GM12878 (cell line): ENCODE measurements at regions not wholly inside any gene's neighbourhood (a gene's known extent, or its start where the extent isn't known, plus 50 kb on each side); places are given as distances from the start of the nearest gene placed in this dataset.

Source experiments
- ATAC-seq: fragments of 200-7000 bp; cut with Tn5 transposase; 3 replicates; pipeline ENCODE4 v1.9.1; 2020; ENCODE audit warnings: mild to moderate bottlenecking, moderate library complexity
- BruUV-seq: library from RNA; stranded (reverse); fragments of 400-500 nt; replicated peaks from 2 replicates; lab custom pipeline; 2021; lab: Mats Ljungman, UMichigan
- CTCF ChIA-PET: fragments of 300-600 bp; sonication (Branson Sonifier 250); formaldehyde crosslinking; extraction: SDS; loops from one replicate; lab custom pipeline; 2021; ENCODE audit warnings: inconsistent platforms; lab: Yijun Ruan, JAX
- POLR2A ChIA-PET: fragments of 350-600 bp; formaldehyde crosslinking; extraction: SDS; loops from one replicate; lab custom pipeline; 2021; ENCODE audit warnings: inconsistent platforms; lab: Charles Lee
- RAD21 ChIA-PET: fragments of 300-600 bp; sonication (Branson Sonifier 250); formaldehyde crosslinking; loops from one replicate; lab custom pipeline; 2023; ENCODE audit warnings: antibody characterized with exemption; ENCODE audit not compliant: unreplicated experiment; lab: Charles Lee
- SMC1A ChIA-PET: fragments of 300-600 bp; sonication (Branson Sonifier 250); formaldehyde crosslinking; loops from one replicate; lab custom pipeline; 2023; ENCODE audit not compliant: unreplicated experiment, uncharacterized antibody; lab: Charles Lee
- DNase-seq: peaks from one replicate; pipeline ENCODE4 v3.0.0-alpha.2; 2011; ENCODE audit warnings: low read depth, low spot score
- FAIRE-seq: peaks from 3 replicates; lab custom pipeline; 2011; peaks lifted over from hg19 to GRCh38; lab: Jason Lieb, UNC
- H2AFZ ChIP-seq: 2 replicates; pipeline ENCODE4 v1.6.0; 2011; ENCODE audit warnings: low read depth, low read length, control low read depth; ENCODE audit not compliant: control insufficient read depth
- H3K27ac ChIP-seq: 2 replicates; pipeline ENCODE4 v1.5.1; 2011; ENCODE audit warnings: control low read depth; ENCODE audit not compliant: control insufficient read depth, insufficient read depth
- H3K27me3 ChIP-seq, 2 experiments: replicated peaks in 1 of 2; 2 replicates each; pipeline versions ENCODE4 v1.6.0 to v1.6.1; 2011; ENCODE audit warnings: low read length in 1 of 2; ENCODE audit not compliant: control insufficient read depth in 2 of 2, insufficient read depth in 2 of 2
- H3K36me3 ChIP-seq, 2 experiments: 2 replicates each; pipeline ENCODE4 v1.5.1; 2011; ENCODE audit warnings: low read length in 1 of 2; ENCODE audit not compliant: control insufficient read depth in 2 of 2, insufficient read depth in 2 of 2
- H3K4me1 ChIP-seq: 2 replicates; pipeline ENCODE4 v1.6.1; 2011; ENCODE audit warnings: mild to moderate bottlenecking, low read length, moderate library complexity, mixed read lengths; ENCODE audit not compliant: control insufficient read depth, insufficient read depth
- H3K4me2 ChIP-seq: 2 replicates; pipeline ENCODE4 v1.6.0; 2011; ENCODE audit warnings: control low read depth; ENCODE audit not compliant: control insufficient read depth, insufficient read depth
- H3K4me3 ChIP-seq: fragments of 200-600 bp; sonication (generic); 2 replicates; pipeline ENCODE4 v1.5.1; 2016
- H3K79me2 ChIP-seq: 2 replicates; pipeline ENCODE4 v1.6.0; 2011; ENCODE audit warnings: low read length; ENCODE audit not compliant: control insufficient read depth, insufficient read depth
- H3K9ac ChIP-seq: 2 replicates; pipeline ENCODE4 v1.8.0; 2011; ENCODE audit warnings: low read length, control low read depth, mixed read lengths; ENCODE audit not compliant: control insufficient read depth, insufficient read depth
- H3K9me3 ChIP-seq: replicated peaks from 3 replicates; pipeline ENCODE4 v1.5.1; 2011; ENCODE audit warnings: mild to moderate bottlenecking, low read length; ENCODE audit not compliant: control insufficient read depth, insufficient read depth
- H4K20me1 ChIP-seq: 2 replicates; pipeline ENCODE4 v1.6.0; 2011; ENCODE audit not compliant: control insufficient read depth, insufficient read depth
- CTCF ChIP-seq, 3 experiments: IDR thresholded peaks in 2 of 3; conservative IDR thresholded peaks in 1 of 3; 2 replicates each; pipeline ENCODE4 v1.5.1; 2011; ENCODE audit warnings: low read depth in 3 of 3, low read length in 3 of 3, mild to moderate bottlenecking in 3 of 3, control low read depth in 2 of 3, moderate library complexity in 2 of 3, inconsistent platforms in 1 of 3, mixed read lengths in 1 of 3; ENCODE audit not compliant: control insufficient read depth in 2 of 3, insufficient read depth in 1 of 3; ENCODE audit errors: extremely low read depth in 1 of 3
- EED ChIP-seq: sonication (generic); IDR thresholded peaks from 2 replicates; pipeline ENCODE4 v1.6.1; 2016; ENCODE audit warnings: antibody characterized with exemption, low read depth
- IRF4 ChIP-seq: IDR thresholded peaks from 2 replicates; pipeline ENCODE4 v1.6.1; 2011; ENCODE audit warnings: low read depth, low read length
- NBN ChIP-seq: fragments of 450-650 bp; IDR thresholded peaks from 2 replicates; pipeline ENCODE4 v1.6.1; 2016
- PKNOX1 ChIP-seq: fragments of 450-650 bp; IDR thresholded peaks from 2 replicates; pipeline ENCODE4 v1.6.1; 2016; ENCODE audit warnings: mild to moderate bottlenecking
- SMARCA5 ChIP-seq: fragments of 450-650 bp; IDR thresholded peaks from 2 replicates; pipeline ENCODE4 v1.6.1; 2017; ENCODE audit warnings: mild to moderate bottlenecking
- WGBS: methylation state at CpG from one replicate; pipeline ENCODE4 v1.1.6; 2016; ENCODE audit warnings: low lambda C conversion rate; ENCODE audit not compliant: insufficient replicate concordance, insufficient coverage; ENCODE audit errors: missing lambda C conversion rate; 5-methylcytosine and 5-hydroxymethylcytosine counted together
- in situ Hi-C: fragments of 300-500 bp; cut with MboI; formaldehyde crosslinking; loops from 9 replicates; pipeline ENCODE4 v1.14.3; 2018; ENCODE audit warnings: mixed read lengths
- intact Hi-C: fragments of 100-400 bp; cut with micrococcal nuclease; formaldehyde crosslinking; loops from one replicate; pipeline ENCODE4 v1.14.2; 2022; ENCODE audit not compliant: unreplicated experiment
- TF ChIP-seq, protein P1 (sequence below): fragments of 450-650 bp; IDR thresholded peaks from 2 replicates; pipeline ENCODE4 v1.6.1; 2018; ENCODE audit warnings: borderline replicate concordance, mild to moderate bottlenecking; ENCODE audit not compliant: partially characterized antibody

- H3K9me3 ChIP-seq, result no peaks in the 10 kb centered on the region
- 47% methylated on average over 4 of the region's 4 CpGs for WGBS
- BruUV-seq, result no TSS peak
- no peak overlapping the region for H3K9ac ChIP-seq
- H3K4me2 ChIP-seq, result no peak overlapping the region
- in situ Hi-C loops (no loop called here), intact Hi-C loops (no loop called here)
- no peak for FAIRE-seq
- no peaks in the 10 kb centered on the region for H3K4me1 ChIP-seq
- SMC1A ChIA-PET, result no interaction called here
- no peak for TF ChIP-seq IRF4
- no peak for TF ChIP-seq SMARCA5
- H3K36me3 ChIP-seq, result no peaks in the 10 kb centered on the region
- H3K79me2 ChIP-seq, result no peaks in the 10 kb centered on the region
- H3K4me3 ChIP-seq, result no peak overlapping the region
- no peak for DNase-seq
- CTCF ChIA-PET, result no interaction called here
- ATAC-seq, result no peak
- POLR2A ChIA-PET, result no interaction called here
- no peak overlapping the region for H2AFZ ChIP-seq
- RAD21 ChIA-PET, result no interaction called here
- H3K27ac ChIP-seq, result no peak overlapping the region
- H3K27me3 ChIP-seq, result no peaks in the 10 kb centered on the region
- H4K20me1 ChIP-seq, result no peaks in the 10 kb centered on the region
Observed at GRCh38 chr2:216305574-216305973, 66.7 kb downstream of the MARCHF4 start.

DNA sequence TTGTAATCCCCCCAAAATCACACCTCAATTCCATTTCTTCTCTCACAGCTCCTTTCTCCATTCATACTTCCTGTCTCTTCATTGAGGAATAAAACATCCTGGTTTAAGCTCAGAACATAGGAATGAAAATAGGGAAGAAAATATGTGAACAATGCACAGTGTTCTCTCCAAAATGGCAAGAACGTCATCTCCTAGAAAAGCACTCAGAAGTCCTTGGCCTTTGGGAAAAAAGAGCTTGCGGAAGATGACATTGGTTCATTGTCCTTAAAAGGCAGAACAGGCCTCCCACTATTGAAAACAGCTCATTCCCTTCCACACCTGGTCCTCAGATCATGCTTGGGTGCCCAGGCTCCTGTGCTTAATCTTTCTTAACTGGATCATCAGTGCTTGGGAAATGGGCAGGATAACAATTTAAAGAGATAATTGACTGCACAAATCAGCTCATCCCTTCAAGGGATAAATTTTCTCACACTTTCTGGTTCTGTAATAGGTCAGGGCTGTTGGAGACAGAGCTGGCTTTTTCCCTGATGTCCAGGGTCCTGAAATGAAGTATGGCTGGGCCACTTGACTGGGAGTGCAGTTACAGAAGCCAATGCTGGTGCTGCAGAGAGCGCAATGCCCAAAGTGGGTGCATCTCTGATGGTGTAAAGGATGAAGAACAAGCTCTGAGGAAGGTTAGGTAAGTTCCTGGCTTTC is 69.2 kb downstream of the MARCHF4 start:
- no TSS peak for BruUV-seq
- Histone ChIP-seq H3K9me3 (no peaks in the 10 kb centered on the region), H3K4me2 (no peak overlapping the region), H3K79me2 (no peaks in the 10 kb centered on the region), H3K27ac (no peak overlapping the region), H4K20me1 (no peaks in the 10 kb centered on the region), H3K9ac (no peak overlapping the region), H2AFZ (no peak overlapping the region), H3K4me1 (no peaks in the 10 kb centered on the region), H3K4me3 (no peak overlapping the region), H3K36me3 (no peaks in the 10 kb centered on the region), H3K27me3 (peaks cover 0 to 3% of the 10 kb centered on the region in 2 experiments; a peak in 1 of 4 replicates)
- 51% methylated on average over 3 of the region's 3 CpGs for WGBS
- SMC1A ChIA-PET, result interaction anchor here (1.3 kb wide), 1 partner anchor 15 kb away, joined by 3 read pairs; no protein-coding TSS in a partner anchor
- in situ Hi-C loops (no loop called here), intact Hi-C loops (no loop called here)
- ATAC-seq (no peak), FAIRE-seq (no peak), DNase-seq (no peak)
- RAD21 ChIA-PET, result no interaction called here
- TF ChIP-seq PKNOX1, result no peak
- no peak for TF ChIP-seq EED
- TF ChIP-seq, protein P1, sequence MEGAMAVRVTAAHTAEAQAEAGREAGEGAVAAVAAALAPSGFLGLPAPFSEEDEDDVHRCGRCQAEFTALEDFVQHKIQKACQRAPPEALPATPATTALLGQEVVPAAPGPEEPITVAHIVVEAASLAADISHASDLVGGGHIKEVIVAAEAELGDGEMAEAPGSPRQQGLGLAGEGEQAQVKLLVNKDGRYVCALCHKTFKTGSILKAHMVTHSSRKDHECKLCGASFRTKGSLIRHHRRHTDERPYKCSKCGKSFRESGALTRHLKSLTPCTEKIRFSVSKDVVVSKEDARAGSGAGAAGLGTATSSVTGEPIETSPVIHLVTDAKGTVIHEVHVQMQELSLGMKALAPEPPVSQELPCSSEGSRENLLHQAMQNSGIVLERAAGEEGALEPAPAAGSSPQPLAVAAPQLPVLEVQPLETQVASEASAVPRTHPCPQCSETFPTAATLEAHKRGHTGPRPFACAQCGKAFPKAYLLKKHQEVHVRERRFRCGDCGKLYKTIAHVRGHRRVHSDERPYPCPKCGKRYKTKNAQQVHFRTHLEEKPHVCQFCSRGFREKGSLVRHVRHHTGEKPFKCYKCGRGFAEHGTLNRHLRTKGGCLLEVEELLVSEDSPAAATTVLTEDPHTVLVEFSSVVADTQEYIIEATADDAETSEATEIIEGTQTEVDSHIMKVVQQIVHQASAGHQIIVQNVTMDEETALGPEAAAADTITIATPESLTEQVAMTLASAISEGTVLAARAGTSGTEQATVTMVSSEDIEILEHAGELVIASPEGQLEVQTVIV, result no peak
- no peak for TF ChIP-seq NBN
- TF ChIP-seq CTCF (IDR thresholded peaks at IDR 0.05 in 2 of 3, conservative IDR thresholded peaks at IDR 0.05 in 1 of 3; ENCODE audit: control insufficient read depth in 2 of 3, extremely low read depth in 1 of 3, insufficient read depth in 1 of 3, low read depth in 3 of 3, low read length in 3 of 3), result no peak
- POLR2A ChIA-PET, result no interaction called here
- CTCF ChIA-PET, result interaction anchor here (1.6 kb wide), 1 partner anchor 20 kb away, joined by 5 read pairs; no protein-coding TSS in a partner anchor
